ENCODE measurements at regions not wholly inside any gene's neighbourhood (a gene's known extent, or its start where the extent isn't known, plus 50 kb on each side); places are given as distances from the start of the nearest gene placed in this dataset.
"Not testable (repeated sequence)": the region's sequence is repeated elsewhere in the genome, so short reads cannot be mapped to it uniquely, and the experiment has no call there.

- DNase-seq (ENCODE audit: low read depth): no peak
Measured at GRCh38 chr6:113671421-113671820, 185.7 kb upstream of the MARCKS start.

GRCh38 chr6:113672491-113673149 lies 184.5 kb upstream of the MARCKS start:
- no peak for DNase-seq (ENCODE audit: low read depth)

- DNase-seq (ENCODE audit: low read depth): no peak
Measured at GRCh38 chr6:113674075-113674474, 183.1 kb upstream of the MARCKS start.

GRCh38 chr6:113676057-113676456 lies 181.1 kb upstream of the MARCKS start:
- no peak for DNase-seq (ENCODE audit: low read depth)

GRCh38 chr6:113676968-113677367 lies 180.2 kb upstream of the MARCKS start:
- DNase-seq (ENCODE audit: low read depth): no peak

- no peak for DNase-seq (ENCODE audit: low read depth)
Measured at GRCh38 chr6:113679051-113679450, 178.1 kb upstream of the MARCKS start.

GRCh38 chr6:113680301-113680700 lies 176.8 kb upstream of the MARCKS start:
- DNase-seq (ENCODE audit: low read depth): no peak

GRCh38 chr6:113683968-113684367 lies 173.2 kb upstream of the MARCKS start:
- no peak for DNase-seq (ENCODE audit: low read depth)

GRCh38 chr6:113684382-113684901 lies 172.7 kb upstream of the MARCKS start:
- DNase-seq (ENCODE audit: low read depth): no peak

GRCh38 chr6:113686049-113686448 lies 171.1 kb upstream of the MARCKS start:
- no peak for DNase-seq (ENCODE audit: low read depth)

- not testable (repeated sequence) for DNase-seq (ENCODE audit: low read depth)
Measured at GRCh38 chr6:113689620-113690019, 167.5 kb upstream of the MARCKS start.

GRCh38 chr6:113690281-113691259 lies 166.6 kb upstream of the MARCKS start:
- DNase-seq (ENCODE audit: low read depth): no peak

GRCh38 chr6:113691260-113691656 lies 165.9 kb upstream of the MARCKS start:
- no peak for DNase-seq (ENCODE audit: low read depth)

- no peak for DNase-seq (ENCODE audit: low read depth)
Measured at GRCh38 chr6:113693851-113694250, 163.3 kb upstream of the MARCKS start.

GRCh38 chr6:113694278-113695077 lies 162.7 kb upstream of the MARCKS start:
- no peak for DNase-seq (ENCODE audit: low read depth)

GRCh38 chr6:113695516-113695915 lies 161.6 kb upstream of the MARCKS start:
- no peak for DNase-seq (ENCODE audit: low read depth)

- no peak for DNase-seq (ENCODE audit: low read depth)
Measured at GRCh38 chr6:113696960-113697359, 160.2 kb upstream of the MARCKS start.

GRCh38 chr6:113697632-113698410 lies 159.3 kb upstream of the MARCKS start:
- no peak for DNase-seq (ENCODE audit: low read depth)

- DNase-seq (ENCODE audit: low read depth): no peak
Measured at GRCh38 chr6:113699239-113699638, 157.9 kb upstream of the MARCKS start.

- no peak for DNase-seq (ENCODE audit: low read depth)
Measured at GRCh38 chr6:113701552-113702254, 155.4 kb upstream of the MARCKS start.

GRCh38 chr6:113707194-113707593 lies 150.0 kb upstream of the MARCKS start:
- no peak for DNase-seq (ENCODE audit: low read depth)

All from T-helper 22 cell (primary cell).